Jurkat, Clone E6-1 (cell line): ENCODE measurements at regions not wholly inside any gene's neighbourhood (a gene's known extent, or its start where the extent isn't known, plus 50 kb on each side); places are given as distances from the start of the nearest gene placed in this dataset.
"Not testable (repeated sequence)": the region's sequence is repeated elsewhere in the genome, so short reads cannot be mapped to it uniquely, and the experiment has no call there.

Experiments
- DNase-seq: peaks from one replicate; pipeline ENCODE4 v3.0.0-alpha.2; 2011; ENCODE audit warnings: low read depth, low spot score
- H3K4me3 ChIP-seq: 2 replicates; pipeline ENCODE4 v1.5.1; 2011; ENCODE audit warnings: mild to moderate bottlenecking, low read length, control low read depth, moderate library complexity

DNA sequence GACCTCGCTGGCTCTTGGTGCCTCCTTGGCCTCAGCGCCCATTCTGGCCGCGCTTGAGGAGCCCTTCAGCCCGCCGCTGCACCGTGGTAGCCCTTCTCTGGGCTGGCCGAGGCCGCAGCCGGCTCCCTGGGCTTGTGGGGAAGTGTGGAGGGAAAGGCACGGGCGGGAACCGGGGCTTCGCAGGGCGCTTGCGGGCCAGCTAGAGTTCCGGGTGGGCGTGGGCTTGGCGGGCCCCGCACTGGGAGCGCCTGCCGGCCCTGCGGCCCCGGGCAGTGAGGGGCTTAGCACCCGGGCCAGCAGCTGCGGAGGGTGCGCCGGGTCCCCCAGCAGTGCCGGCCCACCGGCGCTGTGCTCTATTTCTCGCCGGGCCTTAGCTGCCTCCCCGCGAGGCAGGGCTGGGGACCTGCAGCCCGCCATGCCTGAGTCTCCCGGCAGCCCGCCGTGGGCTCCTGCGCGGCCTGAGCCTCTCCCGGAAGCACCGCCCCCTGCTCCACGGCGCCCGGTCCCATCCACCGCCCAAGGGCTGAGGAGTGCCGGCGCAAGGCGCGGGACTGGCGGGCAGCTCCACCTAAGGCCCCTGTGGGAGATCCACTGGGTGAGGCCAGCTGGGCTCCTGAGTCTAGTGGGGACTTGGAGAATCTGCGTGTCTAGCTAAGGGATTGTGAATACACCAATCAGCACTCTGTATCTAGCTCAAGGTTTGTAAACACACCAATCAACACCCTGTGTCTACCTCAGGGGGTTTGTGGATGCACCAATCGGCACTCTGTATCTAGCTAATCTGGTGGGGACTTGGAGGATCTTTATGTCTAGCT, 141.1 kb downstream of the SLCO4C1 start:
- DNase-seq = not testable (repeated sequence)

DNA sequence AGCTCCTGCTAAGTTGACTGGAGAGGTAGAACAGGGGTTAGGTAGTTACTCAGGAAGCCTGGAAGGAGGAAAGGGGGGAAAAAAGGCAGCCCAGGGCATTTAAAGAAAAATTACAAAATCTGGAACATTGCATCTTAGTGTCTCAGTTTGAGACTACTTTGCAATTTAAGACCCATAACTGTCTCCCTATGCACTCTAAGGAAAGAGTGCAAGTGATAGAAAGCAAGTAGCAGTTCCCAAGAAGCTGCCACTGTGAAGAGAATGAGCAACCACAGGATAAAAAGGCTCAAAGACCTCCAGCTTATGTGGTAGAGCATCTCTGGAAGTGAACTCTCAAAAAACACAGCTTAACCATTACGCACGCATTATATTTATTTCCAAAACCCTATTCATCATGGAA, 141.8 kb downstream of the SLCO4C1 start:
- no peak overlapping the region for H3K4me3 ChIP-seq
- DNase-seq = no peak

More for the DNA sequence above, 141.1 kb downstream of the SLCO4C1 start:
- H3K4me3 ChIP-seq = not testable (repeated sequence)

DNA sequence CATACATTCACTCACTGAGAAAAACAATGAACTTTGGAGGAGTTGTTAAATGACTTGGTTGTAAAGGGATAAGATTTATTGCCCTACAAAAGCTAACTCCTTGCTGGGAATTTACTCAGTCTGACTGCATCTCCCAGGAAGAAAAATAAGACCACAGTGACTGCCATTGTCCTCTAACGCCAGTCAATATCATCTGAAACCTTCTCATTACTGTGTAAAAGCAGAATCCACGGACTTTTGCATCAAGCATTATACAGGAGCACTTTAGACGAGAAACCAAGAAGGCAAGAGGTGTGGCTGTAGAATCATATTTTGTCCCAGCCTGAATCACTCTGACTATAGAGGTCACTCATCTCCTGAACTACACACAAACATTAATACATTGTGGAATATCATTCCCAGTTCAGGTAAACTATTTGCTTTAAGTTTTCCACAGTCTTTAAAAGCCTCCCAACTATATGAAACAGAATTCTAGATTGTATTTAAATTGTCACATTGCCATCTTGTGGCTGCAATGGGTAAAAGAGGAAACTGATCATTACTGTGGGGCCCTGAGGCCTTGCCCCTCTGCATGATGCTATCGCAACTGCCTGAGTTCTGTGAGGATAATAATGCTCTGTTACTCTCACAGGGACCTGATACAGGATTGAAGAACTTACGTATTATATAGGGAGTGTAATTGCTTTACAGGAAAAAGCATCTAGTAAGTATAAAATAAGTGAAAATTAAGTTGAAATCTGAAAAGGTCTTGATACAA, 142.9 kb downstream of the SLCO4C1 start:
- H3K4me3 ChIP-seq = no peak overlapping the region
- DNase-seq = peak; percentile 17

DNA sequence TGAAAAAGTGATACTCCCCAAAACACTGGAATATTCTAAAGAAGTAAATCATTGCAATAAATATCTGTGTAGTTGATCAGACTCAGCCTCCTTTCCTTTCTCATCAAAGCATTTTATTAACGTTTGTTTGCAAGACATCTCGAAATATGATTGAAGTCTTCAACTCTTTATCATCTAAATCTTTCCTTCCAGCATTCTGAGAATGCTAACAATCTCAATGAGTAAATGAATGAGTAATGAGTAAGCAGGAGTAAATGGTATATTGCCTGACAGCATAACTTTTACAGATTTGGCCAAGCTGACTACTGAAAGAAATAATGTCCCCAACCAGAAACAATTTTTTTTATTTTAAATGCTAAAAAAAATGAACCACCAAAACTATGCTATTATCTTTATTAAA, 157.1 kb downstream of the SLCO4C1 start:
- H3K4me3 ChIP-seq = no peak overlapping the region
- no peak for DNase-seq

DNA sequence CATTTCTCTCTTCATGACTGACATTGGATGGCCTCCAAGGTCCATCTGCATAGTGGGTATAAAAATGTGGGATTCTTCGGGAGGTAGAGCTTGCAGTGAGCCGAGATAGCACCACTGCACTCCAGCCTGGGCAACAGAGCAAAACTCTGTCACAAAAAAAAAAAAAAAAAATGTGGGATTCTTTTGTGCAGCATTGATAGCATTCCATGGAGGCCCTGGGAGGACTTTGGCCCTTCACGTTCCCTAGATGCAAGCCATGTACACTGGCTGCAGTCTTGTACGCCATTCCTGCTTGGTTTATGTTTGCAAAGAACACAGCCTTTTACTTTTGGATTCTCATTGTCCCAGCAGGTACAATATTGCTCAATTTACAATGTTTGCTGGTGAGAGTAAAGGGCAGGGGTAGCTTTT, 157.8 kb downstream of the SLCO4C1 start:
- DNase-seq = no peak

DNA sequence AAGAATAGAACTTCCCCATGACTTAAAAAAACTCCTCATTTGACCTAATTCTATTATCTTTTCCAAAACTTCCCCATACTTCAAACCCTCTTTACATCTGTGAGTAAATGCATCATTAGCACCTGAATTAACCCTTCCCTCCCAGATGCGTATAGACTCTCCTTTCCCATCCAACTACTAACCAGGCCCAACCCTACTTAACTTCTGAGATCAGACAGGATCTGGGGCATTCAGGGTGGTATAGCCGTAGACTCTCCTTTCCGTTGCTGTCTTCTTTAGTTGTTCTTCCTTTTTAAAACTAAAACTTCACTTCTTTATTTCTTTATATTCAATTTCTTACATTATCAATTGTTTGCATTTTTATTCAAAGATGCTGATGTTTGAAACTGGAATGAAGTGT, 165.2 kb downstream of the SLCO4C1 start:
- no peak overlapping the region for H3K4me3 ChIP-seq
- no peak for DNase-seq

More for the DNA sequence above, 157.8 kb downstream of the SLCO4C1 start:
- H3K4me3 ChIP-seq = no peak overlapping the region

DNA sequence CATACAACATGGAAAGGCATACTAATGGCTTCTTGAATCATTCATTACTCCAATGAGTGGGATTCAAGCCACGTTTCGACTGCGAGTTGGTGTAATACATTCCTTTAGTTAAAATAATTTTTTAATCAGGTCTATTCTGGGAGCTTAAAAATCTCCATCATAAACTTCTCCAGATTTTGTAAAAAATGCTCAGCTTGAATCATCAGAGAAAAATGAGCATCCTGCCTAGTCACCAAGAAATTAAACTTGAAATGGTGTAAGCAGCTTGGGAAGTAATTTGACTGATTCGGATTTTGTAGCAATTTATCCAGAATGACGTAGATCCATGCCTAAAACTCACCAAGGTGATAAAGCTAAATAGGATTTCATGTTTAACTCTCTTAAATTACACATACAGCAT, 165.7 kb downstream of the SLCO4C1 start:
- H3K4me3 ChIP-seq = no peak overlapping the region
- no peak for DNase-seq

DNA sequence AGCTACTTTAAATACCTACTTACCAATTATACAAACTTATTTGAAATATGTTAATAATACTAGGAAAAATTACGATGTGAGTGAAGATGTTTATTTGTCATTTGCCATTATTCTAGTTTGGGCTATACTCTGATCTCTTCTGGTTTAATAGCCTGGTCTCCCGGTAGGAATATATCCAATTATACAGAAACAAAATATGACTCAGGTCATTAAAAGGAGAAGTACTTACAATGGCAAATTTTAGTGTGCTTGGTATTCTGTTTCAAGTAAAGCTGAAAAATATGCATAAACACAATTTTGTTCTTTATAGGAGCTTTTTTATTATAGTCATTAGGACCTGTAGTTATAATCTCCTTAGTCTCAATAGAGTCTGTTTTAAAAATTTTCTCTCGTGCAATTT, 176.8 kb downstream of the SLCO4C1 start:
- no peak for DNase-seq
- no peak overlapping the region for H3K4me3 ChIP-seq

DNA sequence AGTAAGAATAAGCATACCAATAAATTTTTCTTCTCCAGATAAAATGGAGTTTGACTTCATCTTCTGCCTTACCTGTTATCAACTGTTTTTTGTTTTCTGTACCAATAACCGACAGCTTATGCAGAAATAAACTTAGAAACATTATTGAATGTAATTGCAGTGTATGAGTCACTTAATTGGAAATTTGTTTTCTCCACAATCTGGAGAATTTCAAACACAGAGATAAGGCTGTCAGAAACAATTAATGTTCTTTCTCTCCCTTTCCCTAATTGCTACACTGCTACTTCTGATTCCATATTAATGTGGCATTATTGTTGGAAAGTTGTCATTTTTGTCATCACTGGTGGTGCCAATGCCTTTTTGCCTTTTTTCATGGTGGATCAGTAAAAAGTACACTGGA, 180.3 kb downstream of the SLCO4C1 start:
- no peak for DNase-seq
- H3K4me3 ChIP-seq = no peak overlapping the region

DNA sequence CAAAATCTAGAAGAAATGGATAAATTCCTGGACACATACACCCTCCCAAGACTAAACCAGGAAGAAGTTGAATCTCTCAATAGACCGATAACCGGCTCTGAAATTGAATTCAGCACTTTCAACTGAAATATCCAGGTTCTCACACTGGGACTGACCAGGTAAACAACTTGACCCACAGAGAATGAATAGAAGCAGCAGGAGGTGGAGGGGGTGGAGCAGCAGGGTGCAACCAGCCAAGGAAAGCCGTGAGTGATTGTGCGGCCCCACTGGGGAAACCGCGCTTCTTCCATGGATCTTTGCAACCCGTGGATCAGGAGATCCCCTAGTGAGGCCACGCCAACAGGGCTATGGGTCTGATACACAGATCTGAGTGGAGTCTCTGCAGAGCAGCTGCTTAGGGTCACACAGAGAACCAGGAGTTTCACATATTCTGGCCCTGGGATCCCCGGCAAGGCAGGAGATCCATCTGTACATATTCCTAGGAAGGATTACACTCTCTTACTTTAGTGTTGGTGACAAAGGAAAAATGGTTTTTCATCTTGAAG, 181.5 kb downstream of the SLCO4C1 start:
- no peak for DNase-seq
- no peak overlapping the region for H3K4me3 ChIP-seq

DNA sequence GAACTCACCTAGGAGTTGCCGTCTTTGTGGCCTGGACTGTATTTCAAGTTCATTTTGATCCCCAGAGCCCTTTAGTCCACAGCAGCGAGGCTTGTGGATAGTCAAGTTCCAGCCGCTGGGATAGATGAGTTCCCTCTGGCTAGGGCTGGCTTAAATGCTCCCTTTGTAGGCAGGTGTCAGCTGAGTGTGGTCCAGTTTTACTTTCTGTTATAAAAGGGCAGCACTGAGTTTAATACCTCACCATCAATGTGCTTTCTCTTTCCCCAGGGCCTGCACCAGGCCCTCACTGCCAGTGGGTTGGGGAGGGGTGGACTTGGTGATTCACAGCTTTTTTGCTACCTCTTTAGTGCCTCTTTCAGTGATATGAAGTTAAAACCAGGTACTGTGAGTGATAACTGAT, 188.2 kb downstream of the SLCO4C1 start:
- no peak overlapping the region for H3K4me3 ChIP-seq
- no peak for DNase-seq

DNA sequence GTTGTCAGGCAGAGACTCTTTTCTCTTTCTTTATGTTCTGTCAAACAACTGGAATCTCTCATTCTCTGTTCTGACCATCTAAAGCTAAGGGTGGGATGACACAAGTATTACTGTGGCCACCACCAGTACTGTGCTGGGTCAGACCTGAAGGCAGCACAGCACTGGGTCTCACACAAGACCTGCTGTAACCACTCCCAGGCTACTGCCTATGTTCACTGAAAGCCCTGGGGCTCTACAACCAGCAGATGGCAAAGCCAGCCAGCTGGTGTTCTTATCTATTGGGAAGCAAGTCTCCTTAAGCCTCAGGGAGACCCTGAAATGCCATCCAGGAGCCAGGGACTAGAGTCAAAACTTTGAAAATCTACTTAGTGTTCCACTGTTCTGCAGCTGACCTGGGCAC, 189.5 kb downstream of the SLCO4C1 start:
- no peak for DNase-seq
- no peak overlapping the region for H3K4me3 ChIP-seq

DNA sequence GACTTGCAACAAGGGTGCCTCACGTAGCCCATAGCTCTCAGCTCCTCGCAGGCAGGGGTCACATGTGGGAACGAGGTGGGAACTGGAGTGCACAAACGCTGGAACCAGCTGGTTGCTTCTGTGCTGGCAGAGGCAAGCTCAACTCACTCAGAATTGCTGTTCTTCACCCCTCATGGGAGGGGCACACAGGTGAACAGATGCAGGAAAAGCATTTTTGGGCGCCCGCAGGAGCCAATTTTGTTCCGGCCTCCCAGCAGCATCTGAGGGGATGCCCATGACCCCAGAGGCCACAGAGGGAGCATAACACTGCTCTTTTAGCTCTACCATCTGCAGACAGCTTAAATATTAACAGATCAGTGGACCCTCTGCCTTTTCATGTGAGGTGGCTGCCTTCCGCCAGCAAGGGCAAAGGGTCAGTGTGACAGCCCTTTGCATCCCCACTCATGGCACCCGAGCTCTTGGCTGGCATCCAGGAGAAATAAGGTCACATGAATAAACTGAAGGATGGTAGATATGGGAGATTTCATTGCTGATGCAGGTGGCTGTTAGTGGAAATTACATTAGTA, 196.2 kb downstream of the SLCO4C1 start:
- H3K4me3 ChIP-seq = no peak overlapping the region
- DNase-seq = no peak

DNA sequence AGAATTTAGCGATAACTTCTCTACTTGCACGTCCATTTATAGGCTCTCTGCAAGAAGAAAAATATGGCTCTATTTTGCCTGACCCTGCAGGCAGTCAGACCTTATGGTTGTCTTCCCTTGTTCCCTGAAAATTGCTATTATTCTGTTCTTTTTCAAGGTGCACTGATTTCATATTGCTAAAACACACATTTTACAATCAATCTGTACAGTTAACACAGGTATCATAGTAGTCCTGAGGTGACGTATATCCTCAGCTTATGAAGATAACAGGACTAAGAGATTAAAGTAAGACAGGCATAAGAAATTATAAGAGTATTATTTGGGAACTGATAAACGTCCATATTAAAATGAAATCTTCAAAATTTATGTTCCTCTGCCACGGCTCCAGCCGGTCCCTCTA, 197.0 kb downstream of the SLCO4C1 start:
- not testable (repeated sequence) for DNase-seq

DNA sequence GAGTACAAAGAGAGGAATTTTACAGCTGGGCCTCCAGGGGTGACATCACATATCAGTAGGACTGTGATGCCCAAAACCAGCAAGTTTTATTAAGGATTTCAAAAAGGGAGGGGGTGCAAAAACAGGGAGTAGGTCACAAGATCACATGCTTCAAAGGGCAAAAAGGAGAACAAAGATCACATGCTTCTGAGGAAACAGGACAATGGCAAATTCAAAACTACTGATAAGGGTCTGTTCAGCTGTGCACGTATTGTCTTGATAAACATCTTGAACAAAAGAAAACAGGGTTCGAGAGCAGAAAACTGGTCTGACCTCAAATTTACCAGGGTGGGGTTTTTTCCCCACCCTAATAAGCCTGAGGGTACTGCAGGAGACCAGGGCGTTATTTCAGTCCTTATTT, 197.5 kb downstream of the SLCO4C1 start:
- DNase-seq = not testable (repeated sequence)

More for the DNA sequence above, 197.0 kb downstream of the SLCO4C1 start:
- not testable (repeated sequence) for H3K4me3 ChIP-seq

DNA sequence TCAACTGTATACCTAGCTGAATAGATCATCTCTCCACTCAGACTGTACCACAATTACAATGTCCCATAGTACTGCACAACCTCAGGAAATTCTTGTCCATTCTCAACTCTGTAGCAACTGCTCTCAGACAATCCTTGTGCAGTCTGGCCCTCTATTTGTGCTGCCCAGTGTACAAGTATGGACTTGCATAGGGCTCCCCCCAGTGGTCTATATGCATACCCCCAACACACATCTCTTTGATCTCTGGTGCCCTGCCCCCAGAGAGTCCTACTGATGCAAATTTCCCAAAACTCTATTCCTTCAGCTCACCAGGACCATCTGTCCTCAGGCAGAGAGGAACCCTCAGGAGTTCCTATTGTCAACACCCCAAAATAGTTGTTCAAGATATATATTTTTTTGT, 205.3 kb downstream of the SLCO4C1 start:
- no peak overlapping the region for H3K4me3 ChIP-seq
- peak; percentile 20 for DNase-seq

More for the DNA sequence above, 197.5 kb downstream of the SLCO4C1 start:
- not testable (repeated sequence) for H3K4me3 ChIP-seq

DNA sequence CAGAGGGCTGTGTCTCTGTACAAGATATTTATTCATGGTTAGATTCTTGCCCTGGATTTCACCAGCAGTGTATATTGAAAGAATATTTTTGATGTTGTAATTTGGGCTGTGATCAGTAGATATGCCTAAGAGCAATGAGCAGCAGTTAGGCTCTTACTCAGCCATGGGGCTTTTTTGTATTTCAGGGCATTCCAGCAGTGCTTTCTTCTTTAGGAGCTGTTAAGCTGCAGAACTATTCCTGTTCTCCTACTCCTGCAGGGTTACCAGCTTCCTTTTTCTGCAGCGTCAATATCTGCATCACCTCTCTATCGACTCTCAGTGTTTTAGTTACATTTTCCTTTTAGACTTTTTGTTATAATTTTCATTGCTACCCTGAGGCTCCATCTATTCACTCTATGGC, 206.2 kb downstream of the SLCO4C1 start:
- DNase-seq = no peak
- no peak overlapping the region for H3K4me3 ChIP-seq

DNA sequence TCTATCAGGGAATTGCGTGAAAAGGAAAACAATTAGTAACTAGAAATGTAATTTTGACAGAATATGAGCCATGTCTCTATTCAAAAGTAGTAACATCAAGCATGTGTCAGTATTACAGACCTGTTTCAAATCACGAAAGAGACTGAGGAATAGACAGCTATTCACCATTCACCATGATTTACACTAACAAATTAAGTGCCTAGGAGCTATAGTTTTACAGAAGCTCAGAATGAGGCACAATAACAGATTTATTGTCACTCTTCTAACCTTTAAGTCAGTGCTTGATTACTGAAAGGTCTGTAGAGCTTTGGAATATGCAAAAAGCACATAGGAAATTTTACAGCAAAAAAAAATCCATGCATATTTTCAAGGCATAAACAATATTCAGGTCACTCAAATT, 208.2 kb downstream of the SLCO4C1 start:
- no peak overlapping the region for H3K4me3 ChIP-seq
- DNase-seq = no peak

DNA sequence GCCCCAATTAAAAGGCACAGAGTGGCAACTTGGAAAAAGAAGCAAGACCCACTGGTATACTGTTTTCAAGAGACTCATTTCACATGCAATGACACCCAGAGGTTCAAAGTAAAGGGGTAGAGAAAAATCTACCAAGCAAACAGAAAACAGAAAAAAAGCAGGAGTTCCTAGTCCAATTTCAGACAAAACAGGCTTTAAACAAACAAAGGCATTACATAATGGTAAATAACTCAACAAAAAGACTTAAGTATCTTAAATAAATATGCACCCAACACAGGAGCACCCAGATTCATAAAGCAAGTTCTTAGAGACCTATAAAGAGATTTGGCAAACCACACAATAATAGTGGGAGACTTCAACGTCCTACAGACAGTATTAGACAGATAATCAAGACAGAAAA, 215.8 kb downstream of the SLCO4C1 start:
- no peak for DNase-seq
- H3K4me3 ChIP-seq = no peak overlapping the region

DNA sequence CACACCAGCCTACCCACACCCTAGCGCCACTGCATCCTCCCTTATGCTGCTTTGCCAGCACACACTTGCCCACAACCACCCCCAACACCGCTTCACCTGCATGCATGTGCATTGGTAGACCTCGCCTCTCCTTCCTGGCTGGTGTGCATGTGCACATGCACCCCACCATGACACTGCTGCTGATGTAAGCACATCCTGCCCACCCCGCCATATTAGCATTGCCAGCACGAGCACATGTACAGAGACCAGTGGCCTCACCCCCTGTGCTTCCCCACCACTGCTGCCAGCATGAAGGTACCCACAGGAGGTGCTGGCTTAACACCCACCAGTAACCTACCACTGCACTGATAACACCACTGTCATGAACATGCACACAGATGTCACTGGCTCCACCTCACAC, 218.2 kb downstream of the SLCO4C1 start:
- DNase-seq = no peak
- H3K4me3 ChIP-seq = no peak overlapping the region
